Glomerular endothelial cell (primary cell): ENCODE measurements at regions not wholly inside any gene's neighbourhood (a gene's known extent, or its start where the extent isn't known, plus 50 kb on each side); places are given as distances from the start of the nearest gene placed in this dataset.
A peak's percentile ranks its signal among the peaks of the same experiment; 100 is the strongest.

Experiments
- DNase-seq: peaks from one replicate; pipeline ENCODE4 v3.0.0-alpha.2; 2011; ENCODE audit warnings: low read depth, low spot score; ENCODE audit errors: extremely low read depth

DNA sequence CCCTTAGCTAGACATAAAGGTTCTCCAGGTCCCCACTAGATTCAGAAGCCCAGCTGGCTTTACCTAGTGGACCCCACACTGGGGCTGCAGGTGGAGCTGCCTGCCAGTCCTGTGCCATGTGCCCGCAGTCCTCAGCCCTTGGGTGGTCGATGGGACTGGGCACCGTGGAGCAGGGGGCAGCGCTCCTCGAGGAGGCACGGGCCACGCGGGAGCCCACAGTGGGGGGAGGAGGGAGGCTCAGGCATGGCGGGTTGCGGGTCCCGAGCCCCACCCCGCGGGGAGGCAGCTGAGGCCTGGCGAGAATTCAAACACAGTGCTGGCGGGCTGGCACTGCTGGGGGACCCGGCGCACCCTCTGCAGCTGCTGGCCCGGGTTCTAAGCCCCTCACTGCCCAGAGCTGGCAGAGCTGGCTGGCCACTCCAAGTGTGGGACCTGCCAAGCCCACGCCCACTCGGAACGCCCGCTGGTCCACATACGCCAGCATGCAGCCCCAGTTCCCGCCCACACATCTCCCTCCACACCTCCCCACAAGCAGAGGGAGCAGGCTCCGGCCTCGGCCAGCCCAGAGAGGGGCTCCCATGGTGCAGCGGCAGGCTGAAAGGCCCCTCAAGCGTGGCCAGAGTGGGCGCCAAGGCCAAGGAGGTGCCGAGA, 119.7 kb upstream of the NRXN1 start:
- no peak for DNase-seq

DNA sequence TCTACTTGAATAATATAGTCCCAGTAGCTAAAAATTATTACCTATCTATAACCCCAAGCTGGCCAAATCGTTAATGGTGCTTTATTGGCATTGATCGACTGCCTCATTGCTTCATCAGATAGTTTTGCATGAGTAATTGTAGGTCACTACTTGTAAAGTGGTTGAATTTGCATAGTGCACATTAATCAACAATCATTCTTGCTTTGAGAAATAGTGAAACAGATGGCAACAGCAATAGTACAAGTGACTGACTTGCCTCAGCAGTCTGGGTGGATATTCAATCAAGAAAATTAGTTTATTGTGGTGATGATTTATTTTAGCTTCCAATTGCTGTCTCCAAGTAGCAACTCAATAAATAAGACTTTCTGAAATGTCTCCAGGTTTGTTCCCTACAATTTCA, 117.8 kb upstream of the NRXN1 start:
- no peak for DNase-seq

DNA sequence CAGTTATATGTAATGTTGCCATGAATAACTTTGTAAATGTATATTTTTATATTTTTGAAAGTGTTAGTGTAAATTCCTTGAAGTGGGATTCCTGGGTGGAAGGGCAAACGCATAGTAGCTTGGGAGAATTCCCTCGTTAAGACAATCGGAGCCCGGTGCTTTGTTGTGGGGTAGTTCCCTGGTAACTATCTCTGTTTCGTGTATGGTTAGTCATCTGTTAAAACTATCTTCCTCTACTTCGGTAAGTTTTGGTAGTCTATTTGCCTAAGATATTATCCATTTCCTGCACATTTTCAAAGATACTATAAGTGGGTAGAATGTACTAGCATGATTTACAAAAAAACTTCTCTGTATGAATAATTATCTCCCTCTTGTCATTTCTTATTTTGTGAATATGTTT, 113.8 kb upstream of the NRXN1 start:
- DNase-seq, result peak; percentile 7

DNA sequence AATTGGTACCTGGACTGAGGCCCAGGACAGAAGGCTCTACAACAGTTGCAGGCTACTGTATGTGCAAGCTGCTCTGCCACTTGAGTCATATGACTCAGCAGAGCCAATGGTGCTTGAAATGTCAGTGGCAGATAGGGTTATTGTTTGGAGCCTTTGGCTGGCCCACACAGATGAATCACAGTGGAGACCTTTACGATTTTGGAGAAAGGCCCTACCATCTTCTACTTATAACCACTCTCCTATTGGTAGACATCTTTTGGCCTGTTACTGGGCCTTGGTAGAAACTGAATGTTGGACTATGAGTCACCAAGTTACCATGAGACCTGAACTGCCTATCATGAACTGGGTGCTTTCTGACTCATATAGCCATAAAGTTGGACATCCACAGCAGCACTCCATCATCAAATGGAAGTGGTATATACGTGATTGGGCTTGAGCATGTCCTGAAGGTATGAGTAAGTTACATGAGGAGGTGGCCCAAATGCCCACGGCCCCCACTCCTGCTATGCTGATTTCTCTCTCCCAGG, 88.9 kb upstream of the NRXN1 start:
- DNase-seq, result no peak

DNA sequence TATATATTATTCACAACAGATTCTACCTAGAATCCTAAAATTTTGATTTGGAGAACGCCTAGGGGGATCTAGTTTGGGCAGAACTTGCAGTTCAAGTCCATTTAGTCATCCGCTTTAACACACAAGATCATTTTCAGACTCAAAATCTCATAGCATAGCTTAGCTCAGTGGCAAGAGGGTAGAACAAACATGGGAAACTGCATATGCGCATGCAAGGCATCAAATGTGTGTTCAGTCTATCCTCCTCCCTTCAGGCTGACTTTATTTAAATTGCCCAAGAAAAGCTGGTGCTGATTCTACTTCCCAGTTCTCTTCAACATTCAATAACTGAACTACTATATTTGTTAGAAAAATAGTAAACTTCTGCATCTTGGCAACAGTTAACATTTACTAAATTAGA, 79.6 kb upstream of the NRXN1 start:
- DNase-seq, result no peak

DNA sequence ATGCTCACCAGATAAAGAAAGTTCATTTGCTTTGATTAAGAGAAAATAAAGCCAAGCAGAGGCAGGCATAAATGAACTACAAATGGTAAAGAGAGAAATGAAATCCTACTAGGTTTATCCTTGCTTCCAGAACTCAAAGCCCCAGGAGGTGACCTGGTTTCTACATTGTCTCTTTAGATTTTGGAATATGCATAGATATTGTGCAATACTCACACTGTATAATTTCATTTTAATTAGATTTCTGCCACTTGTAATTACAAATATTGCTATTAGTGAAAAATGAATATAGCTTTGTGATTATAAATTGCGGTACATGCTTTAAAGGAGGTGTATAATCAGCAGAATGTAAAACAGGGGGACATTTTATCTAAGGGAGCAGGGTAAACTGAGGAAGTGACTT, 76.9 kb upstream of the NRXN1 start:
- no peak for DNase-seq

DNA sequence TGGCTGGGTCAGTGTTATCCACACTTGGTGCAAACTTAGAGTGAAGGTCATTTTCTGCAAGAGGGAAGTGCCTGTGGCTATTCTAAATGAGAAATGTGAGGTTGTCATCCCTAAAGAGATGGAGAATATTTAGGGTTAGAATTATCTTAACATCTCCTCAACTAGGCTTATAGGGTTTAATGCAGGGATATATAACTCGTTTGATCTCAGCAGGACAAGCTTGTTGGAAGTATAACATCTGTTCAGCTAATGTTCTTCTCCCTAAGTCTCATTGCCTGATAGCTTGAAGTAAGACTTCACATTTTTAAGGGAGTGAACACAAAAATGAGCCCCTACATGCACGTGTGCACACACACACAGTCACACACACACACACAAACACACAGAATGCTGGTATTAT, 75.9 kb upstream of the NRXN1 start:
- no peak for DNase-seq

DNA sequence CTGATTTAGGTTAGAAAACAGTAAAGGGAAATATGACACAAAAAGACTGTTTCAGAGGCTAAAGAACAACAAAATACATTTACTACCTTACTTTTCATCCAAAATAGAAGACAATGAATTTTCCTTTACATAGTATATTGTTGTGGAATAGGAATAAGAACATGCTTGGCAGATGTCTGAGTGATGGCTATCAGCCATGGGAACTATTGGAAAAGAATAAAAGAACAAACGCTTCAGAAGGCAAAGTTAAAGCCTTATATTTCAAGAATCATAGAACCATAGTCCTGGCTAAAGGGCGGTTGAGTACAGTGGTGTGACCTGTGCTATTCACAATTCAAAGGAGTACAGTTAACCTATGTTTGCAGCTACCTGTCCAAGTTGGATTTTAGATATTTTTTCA, 73.9 kb upstream of the NRXN1 start:
- DNase-seq, result no peak

DNA sequence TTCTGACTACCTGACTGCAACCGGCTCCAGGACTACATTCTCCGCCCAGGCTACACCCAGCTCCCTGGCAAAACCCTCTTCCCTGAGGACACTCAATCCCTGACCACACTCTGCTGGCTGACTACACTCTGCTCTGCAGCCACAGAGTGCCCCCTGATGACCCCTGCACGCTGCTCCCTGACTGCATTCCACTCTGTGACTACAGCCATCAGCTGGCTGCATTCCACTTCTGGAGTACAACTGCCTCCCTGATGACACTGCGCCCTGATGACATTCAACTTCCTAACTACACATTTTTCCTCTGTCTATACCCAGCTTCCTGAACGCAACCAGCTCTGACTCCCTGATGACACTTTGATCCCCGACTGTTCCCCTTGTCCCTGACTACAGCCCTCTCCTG, 71.3 kb upstream of the NRXN1 start:
- no peak for DNase-seq

DNA sequence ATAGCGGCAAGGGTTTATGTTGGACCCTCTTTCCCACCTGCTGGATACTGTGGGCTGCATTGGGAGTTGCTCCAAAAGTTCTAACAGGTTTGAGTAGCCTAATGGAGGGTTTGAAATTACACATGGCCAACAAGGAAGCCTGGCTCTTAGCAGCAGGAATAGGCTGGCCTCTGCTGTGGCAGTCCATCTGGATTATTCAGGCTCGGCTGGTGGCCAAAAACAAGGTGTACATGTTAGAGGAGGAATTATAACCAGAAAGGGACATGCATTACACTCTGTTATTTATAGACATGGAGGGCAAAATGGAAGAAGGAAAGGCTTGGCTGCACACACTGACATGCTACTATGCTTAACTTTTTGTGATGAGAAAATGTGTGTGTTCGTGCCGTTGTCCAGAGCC, 61.1 kb upstream of the NRXN1 start:
- DNase-seq, result no peak

DNA sequence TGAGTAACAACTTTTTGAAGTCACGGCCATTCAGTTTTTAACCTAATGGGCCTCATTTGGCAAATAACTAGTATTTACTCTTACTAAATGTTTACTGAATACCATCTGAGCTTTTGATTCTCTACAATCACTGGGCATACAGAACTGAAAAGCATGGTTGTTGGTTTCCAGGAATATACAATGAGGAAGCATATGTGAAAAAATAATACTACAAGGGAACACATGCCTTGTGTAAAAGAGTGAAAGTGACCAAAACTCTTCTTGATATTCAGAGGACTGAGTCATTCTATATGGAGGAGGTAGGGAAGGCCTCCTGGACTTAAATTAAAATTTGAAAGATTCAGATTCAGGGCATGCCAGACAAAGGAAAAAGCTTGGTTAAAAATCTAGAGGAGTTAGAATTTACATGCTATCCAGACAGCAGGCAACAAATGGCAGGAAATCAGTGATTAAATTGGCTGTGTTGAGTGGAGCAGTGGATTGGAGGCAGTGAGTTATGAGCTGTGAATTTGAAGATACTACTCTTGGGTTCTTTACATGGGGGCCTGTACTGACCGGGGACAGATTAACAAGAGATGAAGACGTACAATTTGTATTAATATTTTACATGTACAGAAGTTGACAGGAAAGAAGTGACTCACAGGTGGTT, 53.6 kb upstream of the NRXN1 start:
- DNase-seq, result no peak

DNA sequence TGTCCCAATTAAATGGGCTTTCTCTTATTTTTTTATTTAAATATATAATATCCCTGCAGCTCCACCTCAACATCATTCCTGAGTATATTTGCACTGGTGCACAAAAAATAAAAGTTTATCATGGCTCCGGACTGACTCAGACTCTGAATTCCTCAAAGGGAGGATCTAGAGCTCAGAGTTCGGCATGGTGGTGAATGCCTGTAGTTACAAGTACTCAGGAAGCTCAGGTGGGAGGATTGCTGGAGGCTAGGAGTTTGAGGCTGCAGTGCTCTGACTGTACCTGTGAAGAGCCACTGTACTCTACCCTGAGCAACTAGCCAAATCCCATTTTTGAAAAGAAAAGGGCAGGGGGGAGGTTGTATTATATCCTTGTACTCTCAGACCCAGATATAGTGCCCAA, 52.8 kb upstream of the NRXN1 start:
- DNase-seq, result no peak
